Bronchial epithelial cell (primary cell): ENCODE measurements at regions not wholly inside any gene's neighbourhood (a gene's known extent, or its start where the extent isn't known, plus 50 kb on each side); places are given as distances from the start of the nearest gene placed in this dataset.

Experiments
- DNase-seq: peaks from one replicate; pipeline ENCODE4 v3.0.0-alpha.2; 2010; ENCODE audit warnings: low read depth
- FAIRE-seq: peaks from 2 replicates; lab custom pipeline; 2011; peaks lifted over from hg19 to GRCh38; lab: Jason Lieb, UNC
- H3K27me3 ChIP-seq: 2 replicates; pipeline ENCODE4 v1.5.1; 2011; ENCODE audit warnings: low read length; ENCODE audit not compliant: control insufficient read depth, insufficient read depth
- H3K36me3 ChIP-seq: 2 replicates; pipeline ENCODE4 v1.5.1; 2011; ENCODE audit warnings: low read length; ENCODE audit not compliant: control insufficient read depth, insufficient read depth
- H3K4me3 ChIP-seq: 2 replicates; pipeline ENCODE4 v1.5.1; 2011; ENCODE audit warnings: mild to moderate bottlenecking, low read depth, low read length, control low read depth
- TF ChIP-seq, protein P1 (sequence below): IDR thresholded peaks from 2 replicates; pipeline ENCODE4 v1.5.1; 2011; ENCODE audit warnings: mild to moderate bottlenecking, moderate library complexity, low read length, control low read depth, inconsistent platforms; ENCODE audit not compliant: insufficient read depth, severe bottlenecking

GRCh38 chr6:19332806-19333460, 504.2 kb upstream of the ID4 start:
- DNase-seq: no peak
- Histone ChIP-seq H3K36me3 (no peaks in the 10 kb centered on the region), H3K4me3 (no peak overlapping the region), H3K27me3 (no peaks in the 10 kb centered on the region)
- no peak for FAIRE-seq
- TF ChIP-seq, protein P1, sequence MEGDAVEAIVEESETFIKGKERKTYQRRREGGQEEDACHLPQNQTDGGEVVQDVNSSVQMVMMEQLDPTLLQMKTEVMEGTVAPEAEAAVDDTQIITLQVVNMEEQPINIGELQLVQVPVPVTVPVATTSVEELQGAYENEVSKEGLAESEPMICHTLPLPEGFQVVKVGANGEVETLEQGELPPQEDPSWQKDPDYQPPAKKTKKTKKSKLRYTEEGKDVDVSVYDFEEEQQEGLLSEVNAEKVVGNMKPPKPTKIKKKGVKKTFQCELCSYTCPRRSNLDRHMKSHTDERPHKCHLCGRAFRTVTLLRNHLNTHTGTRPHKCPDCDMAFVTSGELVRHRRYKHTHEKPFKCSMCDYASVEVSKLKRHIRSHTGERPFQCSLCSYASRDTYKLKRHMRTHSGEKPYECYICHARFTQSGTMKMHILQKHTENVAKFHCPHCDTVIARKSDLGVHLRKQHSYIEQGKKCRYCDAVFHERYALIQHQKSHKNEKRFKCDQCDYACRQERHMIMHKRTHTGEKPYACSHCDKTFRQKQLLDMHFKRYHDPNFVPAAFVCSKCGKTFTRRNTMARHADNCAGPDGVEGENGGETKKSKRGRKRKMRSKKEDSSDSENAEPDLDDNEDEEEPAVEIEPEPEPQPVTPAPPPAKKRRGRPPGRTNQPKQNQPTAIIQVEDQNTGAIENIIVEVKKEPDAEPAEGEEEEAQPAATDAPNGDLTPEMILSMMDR: no peak

GRCh38 chr6:19333936-19334335, 503.2 kb upstream of the ID4 start:
- H3K4me3 ChIP-seq: no peak overlapping the region
- TF ChIP-seq, protein P1: no peak
- H3K27me3 ChIP-seq: no peaks in the 10 kb centered on the region
- DNase-seq: peak; percentile 81
- no peaks in the 10 kb centered on the region for H3K36me3 ChIP-seq
- FAIRE-seq: no peak

DNA sequence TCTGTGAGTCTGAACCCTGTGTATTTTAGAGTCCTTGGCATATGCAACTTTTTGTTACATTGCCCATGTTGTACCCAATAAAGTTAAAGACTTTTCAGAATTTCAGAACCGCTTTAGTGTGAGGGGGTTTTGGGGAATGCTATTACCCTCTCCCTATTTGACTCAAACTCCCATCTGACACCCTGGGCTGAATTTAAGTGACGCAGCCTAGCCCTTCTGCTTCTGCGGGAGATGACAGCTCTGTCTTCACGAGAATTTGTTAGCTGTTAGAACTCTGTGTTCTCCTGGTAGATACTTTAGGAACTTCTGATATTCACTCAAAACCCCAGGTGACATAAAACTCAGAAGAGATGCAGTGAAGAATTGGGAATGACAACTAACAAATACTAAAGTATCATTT, 500.6 kb upstream of the ID4 start:
- DNase-seq (no peak), FAIRE-seq (no peak)
- no peaks in the 10 kb centered on the region for H3K27me3 ChIP-seq
- no peak overlapping the region for H3K4me3 ChIP-seq
- TF ChIP-seq, protein P1: no peak
- no peaks in the 10 kb centered on the region for H3K36me3 ChIP-seq

- DNase-seq (no peak), FAIRE-seq (no peak)
- TF ChIP-seq, protein P1: no peak
- H3K27me3 ChIP-seq: no peaks in the 10 kb centered on the region
- H3K4me3 ChIP-seq: no peak overlapping the region
- H3K36me3 ChIP-seq: no peaks in the 10 kb centered on the region
Measured at GRCh38 chr6:19337101-19337500, 500.1 kb upstream of the ID4 start.

DNA sequence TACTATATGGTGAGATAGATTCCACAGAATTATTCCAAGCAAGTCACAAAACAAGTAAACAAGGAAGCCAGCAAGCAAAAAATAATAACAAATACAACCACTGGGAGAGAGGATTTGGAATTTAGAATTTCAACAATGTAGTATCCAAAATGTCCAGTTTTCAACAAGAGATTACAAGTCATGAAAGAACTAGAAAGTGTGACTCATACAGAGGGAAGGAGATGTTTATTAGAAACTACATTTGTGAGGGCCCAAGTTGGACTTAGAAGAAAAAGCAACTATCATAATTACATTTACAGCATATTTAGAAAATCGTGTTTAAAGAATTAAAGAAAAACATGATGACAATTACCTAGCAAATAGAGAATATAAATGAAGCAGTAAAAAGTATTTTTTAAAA, 494.6 kb upstream of the ID4 start:
- TF ChIP-seq, protein P1: no peak
- DNase-seq (peak; percentile 55), FAIRE-seq (no peak)
- no peak overlapping the region for H3K4me3 ChIP-seq
- no peaks in the 10 kb centered on the region for H3K27me3 ChIP-seq
- H3K36me3 ChIP-seq: no peaks in the 10 kb centered on the region

DNA sequence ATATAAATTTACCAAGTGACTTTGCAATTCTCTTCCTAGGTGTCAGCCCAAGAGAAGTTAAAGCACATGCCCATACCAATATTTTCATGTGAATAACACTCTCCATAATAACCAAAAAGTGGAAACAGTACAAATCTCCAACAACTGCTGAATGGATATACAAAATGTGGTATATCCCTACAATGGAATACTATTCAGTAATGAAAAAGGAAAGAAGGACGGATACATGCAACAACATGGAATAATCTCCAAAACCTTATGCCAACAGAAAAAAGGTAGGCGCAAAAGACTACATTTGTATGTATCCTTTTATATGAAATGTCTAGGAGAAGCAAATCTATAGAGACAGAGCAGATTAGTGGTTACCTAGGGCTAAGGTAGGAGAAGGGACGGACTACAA, 487.7 kb upstream of the ID4 start:
- no peaks in the 10 kb centered on the region for H3K27me3 ChIP-seq
- no peaks in the 10 kb centered on the region for H3K36me3 ChIP-seq
- no peak for DNase-seq
- FAIRE-seq: no peak
- TF ChIP-seq, protein P1: no peak
- H3K4me3 ChIP-seq: no peak overlapping the region
